Activated CD4-positive, alpha-beta T cell treated with anti-CD3 and anti-CD28 coated beads, Interleukin-2, Interleukin-6, amounts not matched to agents 100 ng/mL and 50 ng/mL, durations not matched to agents 16 hours and 8 hours (primary cell): ENCODE measurements at regions not wholly inside any gene's neighbourhood (a gene's known extent, or its start where the extent isn't known, plus 50 kb on each side); places are given as distances from the start of the nearest gene placed in this dataset.

ENCODE experiments used
- DNase-seq: peaks from one replicate; pipeline ENCODE4 v3.0.0-alpha.2; 2020

DNA sequence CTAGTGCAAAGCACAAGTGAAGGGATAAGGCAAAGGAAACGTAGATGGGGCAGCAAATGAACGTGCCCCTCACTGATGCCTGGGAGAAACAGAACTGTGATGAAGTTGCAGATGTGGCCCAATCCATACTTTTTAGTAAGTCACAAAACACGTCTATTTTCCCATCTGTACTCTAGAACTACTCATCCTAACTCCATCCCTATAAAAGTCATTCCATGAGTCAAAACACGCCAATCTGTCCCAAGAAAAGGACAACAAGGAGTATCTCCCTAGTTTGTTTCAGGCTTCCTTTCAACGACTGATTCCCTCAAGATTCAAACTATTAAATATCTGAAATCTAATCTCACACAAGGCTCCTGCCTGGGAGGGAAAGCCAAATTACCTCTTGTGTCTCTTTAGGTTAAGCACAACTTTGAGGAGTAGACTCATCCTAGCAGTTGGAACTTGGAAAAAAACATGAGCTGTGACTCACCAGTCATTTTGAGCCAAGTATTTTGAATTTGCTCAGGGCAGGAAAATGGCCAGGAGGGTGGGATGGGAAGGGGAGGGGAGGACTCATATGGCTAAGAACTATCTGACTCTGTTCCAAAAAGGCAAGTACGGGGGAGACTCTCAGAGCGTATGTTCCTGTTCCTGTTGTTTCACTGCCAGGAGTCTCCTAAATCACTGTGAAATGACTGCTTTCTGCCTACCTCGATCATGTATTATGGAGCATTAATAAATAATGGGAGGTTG is 214.5 kb upstream of the CAMK1G start:
- DNase-seq: no peak

DNA sequence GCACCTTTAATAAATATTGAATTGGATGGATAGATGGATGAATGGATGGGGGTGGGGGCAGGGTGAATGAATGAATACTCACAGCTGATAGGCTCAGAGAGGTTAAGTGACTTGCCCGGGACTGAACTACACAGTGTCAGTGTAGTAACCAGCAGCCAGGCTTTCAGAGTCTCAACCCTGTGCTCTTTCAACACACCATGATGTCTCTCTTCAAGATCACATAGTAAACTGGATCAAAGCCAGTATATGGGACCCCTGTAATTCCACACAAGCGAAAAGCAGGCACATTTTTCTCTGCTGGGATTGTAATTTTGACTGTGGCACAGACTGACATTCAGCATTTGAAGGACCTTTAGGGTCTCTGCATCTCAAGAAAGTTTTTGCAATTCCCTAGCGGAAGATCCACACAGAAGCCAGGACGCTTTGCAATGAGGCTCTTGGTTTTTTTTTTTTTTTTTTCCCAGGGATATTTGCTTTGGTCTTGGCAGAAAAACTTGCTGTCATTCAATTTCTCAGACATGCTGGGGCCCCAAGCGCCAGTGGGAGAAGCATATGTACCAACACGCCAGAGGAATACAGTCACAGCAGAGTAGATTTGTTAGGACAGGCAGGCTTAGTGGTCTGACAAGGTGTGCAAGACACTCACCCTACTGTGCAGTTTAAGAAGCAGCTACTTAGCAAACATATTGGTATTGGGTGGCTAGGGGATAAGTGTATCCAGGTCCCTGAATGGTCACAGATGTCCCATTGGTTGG is 213.1 kb upstream of the CAMK1G start:
- DNase-seq: no peak

DNA sequence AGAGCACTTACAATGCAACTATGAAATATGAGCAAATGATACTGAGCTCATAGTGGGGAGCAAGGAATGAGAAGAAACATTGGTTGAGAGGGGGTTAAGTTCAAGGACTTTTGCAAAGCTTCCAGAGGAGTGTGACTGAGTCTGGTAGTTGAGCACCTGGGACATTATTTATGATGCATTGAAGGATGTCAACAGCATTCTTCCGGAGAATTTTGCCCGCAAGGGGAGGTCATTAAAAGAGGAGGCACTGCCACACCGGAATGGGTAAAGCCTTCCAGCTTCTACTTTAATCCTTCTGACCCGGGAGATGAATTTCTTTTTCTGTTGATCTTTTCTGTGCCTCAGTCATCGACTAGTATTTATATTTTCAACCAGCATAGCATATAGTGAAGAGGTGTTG is 208.4 kb upstream of the CAMK1G start:
- DNase-seq: no peak

DNA sequence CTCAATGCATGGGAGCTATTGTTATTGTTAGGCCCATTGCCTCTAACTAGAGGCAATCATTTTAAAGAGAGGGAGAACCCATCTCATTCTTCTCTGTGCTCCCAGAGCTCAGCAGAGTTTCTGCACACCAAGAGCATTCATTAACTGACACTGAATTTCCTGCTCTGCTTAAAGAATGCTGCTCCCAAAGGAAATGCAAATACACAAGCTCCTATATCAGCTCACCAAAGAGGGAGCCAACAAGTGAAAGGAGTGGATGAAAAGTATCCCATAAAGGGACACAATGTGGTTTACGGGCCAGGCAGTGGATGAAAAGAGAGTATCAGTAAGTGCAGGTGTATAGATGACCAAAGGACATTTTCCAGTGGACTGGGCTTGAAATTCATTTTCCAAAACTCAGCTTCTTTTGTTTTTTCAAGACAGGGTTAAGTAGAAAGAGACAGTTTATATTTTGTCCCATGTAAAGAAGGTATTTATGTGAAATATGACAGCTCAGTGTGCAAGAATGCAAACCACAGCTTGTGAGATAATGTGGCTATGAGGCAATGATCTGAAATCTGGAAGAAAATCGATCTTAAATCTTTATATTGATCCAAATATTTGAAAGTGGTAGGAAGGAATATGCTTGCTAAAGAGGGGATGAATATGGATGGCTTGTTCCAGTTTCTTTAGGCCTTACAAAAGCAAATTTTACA is 207.7 kb upstream of the CAMK1G start:
- DNase-seq: no peak

DNA sequence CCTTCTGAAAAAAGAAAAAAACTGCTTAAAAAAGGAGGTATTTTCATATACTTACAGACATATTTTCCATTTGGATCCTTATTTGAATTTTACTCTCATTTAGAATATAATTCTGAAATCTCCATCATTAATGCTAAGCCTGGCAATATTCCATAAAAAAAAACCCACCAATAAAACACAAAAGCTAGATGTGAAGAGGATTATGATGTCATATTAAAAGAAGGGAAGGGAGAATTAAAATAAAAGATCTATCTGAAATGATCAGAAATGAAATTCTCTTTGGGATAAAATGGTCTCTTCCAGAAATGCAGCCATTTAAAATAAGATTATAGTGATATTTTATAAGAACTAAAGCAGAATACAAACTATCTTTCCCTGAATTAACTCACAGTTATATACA is 206.7 kb upstream of the CAMK1G start:
- DNase-seq: no peak

DNA sequence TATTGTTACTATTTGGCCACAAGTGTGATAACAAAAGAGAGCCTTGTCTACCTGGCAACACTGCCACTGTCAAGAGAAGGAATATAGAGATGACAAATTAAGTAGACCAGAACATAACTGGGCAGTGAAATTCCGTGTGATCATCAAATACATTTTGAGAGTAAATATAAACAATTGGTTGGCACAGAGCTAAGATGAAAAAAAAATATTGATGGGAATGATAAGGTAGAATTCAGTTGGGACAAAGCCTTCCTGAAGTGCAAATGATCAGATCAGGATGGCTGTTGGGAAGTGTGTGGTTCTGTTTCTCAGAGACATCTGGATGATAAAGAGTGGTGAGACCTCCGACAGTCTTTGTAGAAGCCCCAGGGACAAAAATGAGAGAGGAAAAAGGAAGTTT is 205.5 kb upstream of the CAMK1G start:
- DNase-seq: no peak

DNA sequence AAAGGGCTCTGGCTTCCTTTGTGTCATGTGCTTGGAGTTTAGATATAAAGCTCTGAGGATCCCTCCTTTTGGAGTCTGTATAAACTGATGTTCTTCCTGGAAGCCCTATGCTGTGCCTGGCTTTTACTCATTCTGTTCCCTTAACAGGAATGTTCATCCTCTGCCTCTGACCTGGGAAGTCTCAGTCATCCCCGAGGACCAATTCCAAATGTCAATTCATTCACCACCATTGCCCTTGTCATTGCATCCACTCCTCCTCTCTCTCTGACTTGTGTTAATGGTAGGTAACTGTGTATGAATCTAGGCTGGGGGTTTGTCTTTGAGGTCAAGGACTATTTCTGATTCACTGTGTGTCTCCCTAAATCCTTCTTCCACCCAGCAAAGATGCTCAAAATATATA is 204.2 kb upstream of the CAMK1G start:
- DNase-seq: no peak

DNA sequence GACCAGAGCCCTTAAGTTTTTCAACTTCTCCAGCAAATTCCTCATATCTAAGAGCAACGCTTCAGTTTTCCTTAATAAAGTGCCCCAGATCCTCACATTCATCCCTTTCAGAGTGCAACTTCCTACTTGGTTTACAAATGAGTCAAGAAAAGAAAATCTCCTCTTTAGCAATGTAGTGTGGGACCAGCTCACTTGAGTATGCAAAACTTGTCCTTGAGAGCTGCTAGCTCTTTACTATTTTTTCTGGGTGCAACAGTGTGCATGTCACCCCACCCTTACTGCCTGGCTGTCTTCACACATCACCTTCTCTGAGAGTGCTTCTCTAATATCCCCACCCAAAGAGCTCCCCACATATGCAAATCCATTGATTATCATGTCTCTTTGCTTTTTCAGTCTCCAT is 203.1 kb upstream of the CAMK1G start:
- DNase-seq: no peak

DNA sequence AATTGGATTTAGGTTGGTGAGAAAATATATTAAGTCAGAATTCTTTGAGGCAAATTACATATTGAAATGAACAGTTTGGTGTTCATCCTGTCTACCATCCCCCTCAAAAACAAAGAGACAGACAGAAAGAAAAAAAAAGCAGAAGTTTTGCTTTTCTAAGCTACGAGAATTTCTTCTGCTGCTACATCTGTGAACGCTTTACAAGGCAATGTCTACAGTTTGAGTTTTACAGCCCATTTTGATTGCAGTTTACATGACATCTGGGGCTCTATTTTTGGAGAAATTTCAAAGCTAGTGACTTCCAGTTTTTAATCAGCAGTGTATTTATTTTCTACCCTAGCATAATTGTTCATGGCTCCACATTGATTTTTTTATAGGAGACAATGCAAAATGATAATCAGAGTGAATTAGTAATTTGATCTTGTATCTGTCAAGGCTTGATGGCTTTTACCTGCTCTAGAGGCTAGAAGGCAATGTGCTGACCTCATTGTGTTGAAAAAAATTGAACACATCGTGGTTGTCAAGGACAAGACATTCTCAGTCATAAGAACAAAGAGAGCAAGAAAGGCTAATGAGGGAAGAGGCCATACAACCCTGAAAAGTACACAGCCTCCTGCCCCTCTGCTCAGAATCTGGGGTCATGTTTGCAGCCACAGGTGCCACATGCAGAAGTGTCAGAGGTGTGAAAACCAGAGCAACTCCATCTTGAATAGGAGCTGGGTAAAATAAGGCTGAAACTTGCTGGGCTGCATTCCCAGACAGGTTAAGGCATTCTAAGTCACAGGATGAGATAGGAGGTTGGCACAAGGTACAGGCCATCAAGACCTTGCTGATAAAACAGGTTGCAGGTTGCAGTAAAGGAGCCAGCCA is 201.0 kb upstream of the CAMK1G start:
- no peak for DNase-seq

DNA sequence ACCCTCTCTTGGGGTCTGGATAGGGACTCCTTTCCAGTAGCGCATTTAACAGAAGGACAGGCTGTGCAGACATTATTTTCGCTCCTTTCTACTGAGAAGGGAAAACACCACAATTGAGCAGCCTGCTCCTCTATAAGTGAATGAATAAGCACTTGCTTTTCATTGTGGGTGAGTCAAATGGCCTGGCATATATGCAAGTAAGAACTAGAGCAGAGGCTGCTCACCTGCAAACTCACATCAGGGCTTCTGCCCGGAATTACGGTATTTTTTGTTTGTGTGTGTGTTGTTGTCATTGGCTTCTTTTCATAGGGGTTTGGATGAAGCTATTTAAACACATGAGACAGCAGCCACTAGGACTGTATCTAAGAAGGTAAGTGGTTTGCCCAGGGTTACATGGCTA is 200.1 kb upstream of the CAMK1G start:
- DNase-seq: no peak

DNA sequence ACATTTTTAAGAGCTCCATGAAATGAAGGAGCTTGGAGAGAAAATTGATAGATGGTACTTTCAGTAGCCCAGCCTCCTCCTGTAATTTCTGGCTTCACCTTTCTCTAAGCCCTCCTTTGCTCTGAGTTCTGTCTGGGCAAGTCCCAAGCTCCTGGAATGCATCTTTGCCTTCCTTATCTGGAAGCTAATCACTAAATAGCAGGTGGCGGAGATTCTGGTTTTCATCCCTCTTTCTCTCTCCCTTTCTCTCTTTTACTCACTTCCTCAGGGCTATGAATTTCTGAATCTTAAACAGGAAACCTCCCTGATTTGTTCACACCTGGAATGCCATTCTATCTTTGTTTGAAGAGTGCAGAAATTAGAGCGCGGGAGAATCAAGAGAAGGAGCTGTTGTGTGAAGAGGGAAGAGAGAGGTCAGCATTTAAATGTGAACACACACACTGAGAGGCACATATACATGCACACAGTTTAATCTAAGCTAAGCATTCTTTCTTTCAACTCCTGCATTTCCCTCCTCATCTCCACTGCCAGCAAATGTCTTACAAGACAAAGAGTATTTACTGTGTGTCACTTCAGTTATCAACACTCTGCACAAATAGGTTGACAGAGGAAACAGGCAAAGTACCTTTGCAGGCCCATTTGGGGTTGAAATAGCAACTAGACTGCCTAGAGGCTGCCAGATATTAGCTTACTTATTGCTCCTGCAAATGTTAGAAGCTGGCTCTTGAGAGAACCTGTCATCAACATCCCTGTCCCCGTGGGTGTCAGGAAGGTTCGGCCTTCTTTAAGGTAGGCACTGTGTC is 199.4 kb upstream of the CAMK1G start:
- no peak for DNase-seq

DNA sequence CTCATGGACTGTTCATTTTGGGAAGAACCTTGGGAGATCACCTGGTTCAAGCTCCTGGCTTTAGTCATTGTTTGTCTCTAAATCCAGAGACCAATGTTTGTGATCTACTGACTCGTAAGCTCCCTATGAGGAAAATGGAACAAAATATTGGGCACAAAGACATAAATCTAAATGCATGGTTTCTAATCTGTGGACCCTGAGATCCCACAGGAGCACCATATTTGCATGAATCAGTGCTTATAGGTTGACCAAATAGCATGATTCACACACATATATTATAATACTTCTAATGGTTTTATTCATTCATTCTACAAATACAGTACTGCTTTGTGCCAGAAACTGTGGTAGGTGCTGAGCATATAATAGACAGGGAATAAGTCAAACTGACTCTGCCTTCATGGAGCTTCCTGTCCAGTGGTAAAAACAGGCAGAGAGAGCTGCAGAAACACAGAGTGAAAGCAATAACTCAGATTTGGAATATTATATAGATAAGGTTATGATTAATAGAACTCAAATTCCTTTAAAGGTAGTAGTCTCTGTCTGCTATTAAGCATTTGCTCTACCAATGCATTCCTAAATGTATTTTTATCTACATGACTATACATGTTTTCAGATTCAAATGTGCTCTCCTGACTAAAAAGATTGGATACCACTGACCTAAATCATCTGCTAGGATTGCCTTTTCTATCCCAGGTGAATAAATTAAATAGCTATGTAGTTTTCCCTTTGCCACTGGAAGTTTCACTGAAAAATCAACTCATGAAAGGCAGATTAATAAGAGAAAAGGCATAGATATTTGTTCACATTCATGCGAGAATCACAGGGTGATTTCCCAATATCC is 198.6 kb upstream of the CAMK1G start:
- no peak for DNase-seq

DNA sequence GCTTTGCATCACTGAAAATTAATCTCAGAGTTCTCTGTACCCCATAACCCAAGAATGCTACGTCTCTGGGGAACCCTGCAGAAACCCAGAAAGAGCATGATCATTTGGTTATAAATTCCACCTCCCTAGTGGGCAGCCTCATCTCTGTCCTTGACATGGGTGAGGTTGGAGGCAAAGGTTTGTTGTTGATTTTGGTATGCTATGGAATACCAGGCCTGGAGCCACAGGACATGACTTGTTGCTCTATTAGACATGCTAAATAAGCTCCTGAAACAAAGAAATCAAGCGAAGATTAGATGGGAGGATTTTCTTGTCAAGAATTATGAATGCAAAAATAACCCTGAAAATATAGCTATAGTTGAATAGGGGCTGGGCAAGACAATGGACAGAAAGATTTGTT is 197.4 kb upstream of the CAMK1G start:
- no peak for DNase-seq

DNA sequence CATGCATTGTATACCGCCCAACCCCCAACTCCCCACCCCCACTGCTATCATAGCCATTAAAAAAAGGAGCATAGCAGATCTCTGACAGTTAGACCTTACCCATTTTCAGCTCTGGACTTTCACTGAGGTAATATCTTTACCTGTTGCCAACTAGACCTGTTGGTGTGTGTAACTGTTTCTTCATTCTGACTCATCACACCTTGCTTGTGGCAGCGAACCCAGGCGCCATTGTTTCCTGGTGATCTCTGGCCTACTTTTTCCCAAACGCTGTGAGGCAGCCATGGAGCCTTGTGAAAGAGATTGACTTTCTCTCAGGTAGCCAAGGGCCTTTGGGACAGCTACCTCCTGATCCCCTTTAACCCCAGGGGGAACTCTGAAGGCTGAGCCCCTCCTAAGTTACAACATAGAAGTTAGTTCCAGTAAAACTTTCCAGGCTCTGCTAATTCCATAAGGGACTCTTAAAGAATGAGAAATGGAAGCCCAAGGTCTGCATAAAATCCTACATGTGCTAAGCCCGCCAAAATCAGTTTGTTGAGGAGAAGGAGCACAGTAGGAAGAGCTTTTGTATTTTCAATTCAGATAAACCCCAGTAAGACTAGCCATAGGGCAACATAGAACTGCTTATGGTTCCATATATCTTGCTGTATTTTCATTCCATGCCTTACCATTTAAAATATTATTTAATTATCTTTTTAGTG is 196.1 kb upstream of the CAMK1G start:
- no peak for DNase-seq

DNA sequence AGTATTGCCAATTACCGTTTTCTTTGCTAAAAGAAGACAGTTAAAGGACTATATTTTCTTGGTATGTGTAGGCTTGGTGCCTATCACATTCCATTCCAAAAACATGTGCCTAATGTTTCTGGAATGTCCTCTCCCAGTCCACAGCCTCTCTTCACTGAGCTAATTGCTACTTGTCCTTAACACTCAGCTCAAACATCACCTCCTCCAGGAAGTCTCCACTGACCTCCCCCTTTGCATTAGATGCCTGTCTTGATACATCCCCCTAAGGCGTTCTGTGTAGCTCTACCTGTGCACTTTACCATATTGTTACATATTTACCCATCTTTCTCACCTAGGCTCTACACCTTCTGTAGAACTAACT is 195.6 kb upstream of the CAMK1G start:
- DNase-seq: no peak

DNA sequence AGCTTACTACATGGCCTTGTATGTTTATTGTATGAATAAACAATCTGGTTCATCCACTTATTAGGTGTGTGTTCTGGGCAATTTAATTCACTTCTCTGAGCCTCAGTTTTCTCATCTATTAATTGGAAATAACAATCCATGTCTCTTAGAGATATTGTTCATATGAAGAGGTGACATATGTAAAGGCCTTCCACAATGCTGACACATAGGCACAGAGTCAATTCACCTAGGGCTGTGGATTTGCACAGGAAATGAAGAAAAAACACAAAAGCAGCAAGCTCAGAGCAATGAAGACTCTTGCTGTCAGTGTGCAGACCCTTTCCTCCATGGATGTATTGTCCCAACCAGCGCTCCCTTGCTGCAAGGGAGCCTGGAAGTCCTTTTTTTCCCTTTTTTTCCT is 195.2 kb upstream of the CAMK1G start:
- DNase-seq: no peak

DNA sequence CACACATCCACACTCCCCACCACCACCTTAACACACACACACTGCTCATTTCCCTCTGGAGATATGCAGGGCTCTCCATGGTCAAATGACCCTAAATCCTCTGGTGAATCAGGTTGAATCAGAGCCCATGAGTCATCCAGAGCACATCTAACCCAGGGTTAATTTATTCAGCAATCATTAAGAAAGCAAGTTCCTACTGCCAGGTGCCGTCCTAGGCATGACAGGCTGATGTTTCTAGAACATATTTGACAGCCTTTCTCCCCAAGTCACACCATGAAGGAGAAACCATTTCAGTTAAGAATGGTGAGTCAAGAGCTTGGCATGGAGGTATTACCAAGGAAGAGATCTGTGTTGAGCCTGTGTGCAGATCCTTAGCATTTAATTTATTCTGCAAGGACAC is 194.3 kb upstream of the CAMK1G start:
- DNase-seq: no peak

DNA sequence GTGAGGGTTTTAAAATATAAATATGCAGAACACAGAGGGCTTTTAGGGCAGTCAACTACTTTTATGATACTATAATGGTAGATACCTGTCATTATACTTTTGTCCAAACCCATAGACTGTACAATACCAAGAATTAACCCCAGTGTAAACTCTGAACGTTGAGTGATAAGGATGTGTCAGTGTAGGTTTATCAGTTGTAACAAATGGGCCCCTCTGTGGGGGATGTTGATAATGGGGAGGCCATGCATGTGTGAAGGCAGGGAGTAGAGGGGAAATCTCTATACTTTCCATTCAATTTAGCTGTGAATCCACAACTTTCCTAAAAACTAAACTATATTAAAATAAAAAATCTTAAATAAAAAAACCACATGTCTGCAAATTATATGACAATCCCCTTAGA is 193.5 kb upstream of the CAMK1G start:
- no peak for DNase-seq

DNA sequence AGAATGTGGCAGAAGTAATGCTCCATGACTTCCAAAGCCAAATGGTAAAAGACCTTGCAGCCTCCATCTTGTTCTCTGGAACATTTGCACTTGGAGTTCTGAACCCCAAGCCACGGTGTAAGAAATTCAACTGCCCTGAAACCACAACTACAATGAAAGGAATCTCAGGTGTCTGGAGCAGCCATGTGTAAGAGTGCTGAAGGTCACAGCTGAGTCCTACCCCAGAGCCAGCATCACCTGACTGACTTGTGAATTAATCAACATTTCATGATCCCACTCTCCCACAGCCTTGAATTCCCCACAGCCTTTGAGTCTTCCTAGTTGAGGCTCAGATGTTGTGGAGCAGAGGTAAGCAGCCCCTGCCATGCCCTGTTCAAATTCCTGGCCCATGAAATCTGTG is 192.8 kb upstream of the CAMK1G start:
- DNase-seq: no peak

DNA sequence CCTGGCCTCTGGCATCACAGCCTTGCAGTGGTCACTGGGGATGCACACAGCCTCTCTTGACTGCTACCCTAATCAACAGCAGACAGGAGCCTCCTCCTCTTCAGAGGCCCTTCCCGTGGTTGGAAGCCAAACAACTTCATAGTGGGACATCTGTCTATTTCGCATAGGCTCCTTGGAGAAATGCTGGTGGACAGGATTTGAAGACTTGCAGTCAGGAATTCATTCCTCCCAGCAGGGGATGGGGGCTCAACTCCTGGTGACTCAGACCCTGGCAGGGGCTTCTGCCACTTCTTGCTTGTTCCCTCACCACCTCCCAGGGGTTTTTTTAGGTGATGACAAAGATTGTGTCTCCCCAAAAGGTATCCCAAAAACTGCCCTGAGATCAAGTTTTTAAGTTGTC is 191.7 kb upstream of the CAMK1G start:
- DNase-seq: no peak

DNA sequence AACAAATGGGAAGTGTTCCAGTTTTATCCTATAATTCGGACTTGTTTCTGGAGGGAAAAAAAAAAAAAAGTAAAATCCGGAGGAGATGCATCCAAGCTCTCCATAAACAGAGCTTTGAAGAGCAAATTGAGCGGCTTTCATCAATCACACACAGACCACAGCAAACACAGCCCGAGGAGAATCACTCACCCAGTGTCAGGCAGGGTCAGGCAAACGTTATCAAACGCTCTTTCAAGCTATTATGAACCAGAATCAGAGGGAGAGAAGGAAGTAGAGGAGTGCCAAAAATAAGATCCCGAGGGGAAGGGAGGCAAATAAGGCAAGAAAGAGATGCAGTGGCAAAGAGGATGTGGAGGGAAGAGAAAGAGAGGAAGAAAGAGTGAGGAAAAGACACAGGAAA is 188.3 kb upstream of the CAMK1G start:
- no peak for DNase-seq
